Neutrophil (primary cell): ENCODE measurements at regions not wholly inside any gene's neighbourhood (a gene's known extent, or its start where the extent isn't known, plus 50 kb on each side); places are given as distances from the start of the nearest gene placed in this dataset.

Source experiments
- H3K27ac ChIP-seq: fragments of 200-600 bp; sonication (generic); 2 replicates; pipeline ENCODE4 v1.5.1; 2016; ENCODE audit warnings: mild to moderate bottlenecking, moderate library complexity
- H3K27me3 ChIP-seq: fragments of 200-600 bp; sonication (generic); 2 replicates; pipeline ENCODE4 v1.6.0; 2016; ENCODE audit warnings: mild to moderate bottlenecking
- H3K36me3 ChIP-seq: fragments of 200-600 bp; sonication (generic); 2 replicates; pipeline ENCODE4 v1.5.1; 2017
- H3K4me1 ChIP-seq, 2 experiments: fragments of 200-600 bp in 1 of 2; sonication (generic) in 1 of 2; 1 replicate in 1 of 2; 2 replicates in 1 of 2; pipeline versions ENCODE4 v1.5.1 to v1.6.1; 2013 to 2016; ENCODE audit warnings: low read depth in 1 of 2, low read length in 1 of 2, mild to moderate bottlenecking in 1 of 2, moderate library complexity in 1 of 2; ENCODE audit not compliant: control insufficient read depth in 1 of 2, insufficient read depth in 1 of 2
- H3K4me3 ChIP-seq, 2 experiments: fragments of 200-600 bp in 1 of 2; sonication (generic) in 1 of 2; 1 replicate in 1 of 2; 2 replicates in 1 of 2; pipeline ENCODE4 v1.5.1; 2013 to 2016; ENCODE audit warnings: low read depth in 1 of 2, low read length in 1 of 2, mild to moderate bottlenecking in 1 of 2, moderate library complexity in 1 of 2
- H3K9me3 ChIP-seq: fragments of 200-600 bp; sonication (generic); 2 replicates; pipeline ENCODE4 v1.5.1; 2016
- TF ChIP-seq, protein P1 (sequence below): fragments of 200-600 bp; sonication (generic); IDR thresholded peaks from 2 replicates; pipeline ENCODE4 v1.5.1; 2016; ENCODE audit warnings: antibody characterized with exemption

DNA sequence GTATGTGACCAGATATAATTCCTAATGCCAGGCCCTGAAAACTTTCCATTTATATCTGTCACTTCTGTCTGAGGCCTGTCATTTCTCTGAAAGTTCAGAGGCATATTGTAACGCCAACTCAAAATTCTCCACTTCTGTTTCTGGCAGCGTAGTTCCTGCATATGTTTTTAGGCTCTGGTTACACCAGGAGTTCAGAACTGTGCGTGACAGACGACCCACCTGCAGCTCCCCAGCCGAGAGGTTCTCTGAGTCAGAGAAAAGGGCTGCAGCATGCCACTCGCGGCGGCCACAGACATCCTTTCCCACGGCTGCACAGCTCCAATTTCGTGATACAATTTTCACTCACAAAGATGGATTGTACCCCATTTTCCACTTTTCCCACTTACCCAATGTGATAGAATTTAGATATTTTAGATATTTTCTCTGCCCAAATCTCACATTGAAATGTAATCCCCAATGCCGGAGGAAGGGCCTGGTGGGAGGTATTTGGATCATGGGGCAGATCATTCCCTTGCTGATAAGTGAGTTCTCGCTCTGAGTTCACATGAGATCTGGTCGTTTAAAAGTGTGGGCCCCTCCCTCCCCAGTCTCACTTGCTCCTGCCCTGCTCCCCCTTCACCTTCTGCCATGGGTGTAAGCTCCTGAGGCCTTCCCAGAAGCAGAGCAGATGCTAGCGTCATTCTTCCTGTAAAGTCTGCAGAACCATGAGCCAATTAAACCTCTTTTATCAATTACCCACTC, 308.1 kb downstream of the LIG4 start:
- no peaks in the 10 kb centered on the region for H3K36me3 ChIP-seq
- no peak overlapping the region for H3K27ac ChIP-seq
- no peaks in the 10 kb centered on the region for H3K27me3 ChIP-seq
- no peaks in the 10 kb centered on the region for H3K4me1 ChIP-seq
- TF ChIP-seq, protein P1, sequence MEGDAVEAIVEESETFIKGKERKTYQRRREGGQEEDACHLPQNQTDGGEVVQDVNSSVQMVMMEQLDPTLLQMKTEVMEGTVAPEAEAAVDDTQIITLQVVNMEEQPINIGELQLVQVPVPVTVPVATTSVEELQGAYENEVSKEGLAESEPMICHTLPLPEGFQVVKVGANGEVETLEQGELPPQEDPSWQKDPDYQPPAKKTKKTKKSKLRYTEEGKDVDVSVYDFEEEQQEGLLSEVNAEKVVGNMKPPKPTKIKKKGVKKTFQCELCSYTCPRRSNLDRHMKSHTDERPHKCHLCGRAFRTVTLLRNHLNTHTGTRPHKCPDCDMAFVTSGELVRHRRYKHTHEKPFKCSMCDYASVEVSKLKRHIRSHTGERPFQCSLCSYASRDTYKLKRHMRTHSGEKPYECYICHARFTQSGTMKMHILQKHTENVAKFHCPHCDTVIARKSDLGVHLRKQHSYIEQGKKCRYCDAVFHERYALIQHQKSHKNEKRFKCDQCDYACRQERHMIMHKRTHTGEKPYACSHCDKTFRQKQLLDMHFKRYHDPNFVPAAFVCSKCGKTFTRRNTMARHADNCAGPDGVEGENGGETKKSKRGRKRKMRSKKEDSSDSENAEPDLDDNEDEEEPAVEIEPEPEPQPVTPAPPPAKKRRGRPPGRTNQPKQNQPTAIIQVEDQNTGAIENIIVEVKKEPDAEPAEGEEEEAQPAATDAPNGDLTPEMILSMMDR, result no peak
- H3K4me3 ChIP-seq, result no peak overlapping the region
- H3K9me3 ChIP-seq, result no peaks in the 10 kb centered on the region

GRCh38 chr13:107906131-107906530, 309.2 kb downstream of the LIG4 start:
- Histone ChIP-seq H3K9me3 (no peaks in the 10 kb centered on the region), H3K27me3 (no peaks in the 10 kb centered on the region), H3K4me1 (no peaks in the 10 kb centered on the region), H3K4me3 (no peak overlapping the region), H3K27ac (no peak overlapping the region), H3K36me3 (no peaks in the 10 kb centered on the region)
- TF ChIP-seq, protein P1, result no peak

GRCh38 chr13:107901996-107902562, 313.3 kb downstream of the LIG4 start:
- TF ChIP-seq, protein P1, result no peak
- Histone ChIP-seq H3K4me3 (no peak overlapping the region), H3K27me3 (no peaks in the 10 kb centered on the region)

GRCh38 chr13:107901230-107901629, 314.1 kb downstream of the LIG4 start:
- Histone ChIP-seq H3K9me3 (no peaks in the 10 kb centered on the region), H3K4me1 (no peaks in the 10 kb centered on the region), H3K36me3 (no peaks in the 10 kb centered on the region), H3K27ac (no peak overlapping the region), H3K4me3 (no peak overlapping the region), H3K27me3 (no peaks in the 10 kb centered on the region)
- TF ChIP-seq, protein P1, result no peak

More at GRCh38 chr13:107901996-107902562, 313.3 kb downstream of the LIG4 start:
- no peaks in the 10 kb centered on the region for H3K9me3 ChIP-seq
- no peak overlapping the region for H3K27ac ChIP-seq
- no peaks in the 10 kb centered on the region for H3K4me1 ChIP-seq
- no peaks in the 10 kb centered on the region for H3K36me3 ChIP-seq

GRCh38 chr13:107900775-107901174, 314.6 kb downstream of the LIG4 start:
- Histone ChIP-seq H3K4me1 (no peaks in the 10 kb centered on the region), H3K9me3 (no peaks in the 10 kb centered on the region), H3K27ac (no peak overlapping the region), H3K4me3 (no peak overlapping the region), H3K36me3 (no peaks in the 10 kb centered on the region), H3K27me3 (no peaks in the 10 kb centered on the region)
- TF ChIP-seq, protein P1, result no peak
